GM12874 (cell line): ENCODE measurements at regions not wholly inside any gene's neighbourhood (a gene's known extent, or its start where the extent isn't known, plus 50 kb on each side); places are given as distances from the start of the nearest gene placed in this dataset.

Experiments
- CTCF ChIP-seq: IDR thresholded peaks from 2 replicates; pipeline ENCODE4 v1.5.1; 2011; ENCODE audit warnings: low read depth, mild to moderate bottlenecking, control low read depth, low read length, moderate library complexity; ENCODE audit not compliant: insufficient read depth

GRCh38 chr5:171509467-171509866, 90.0 kb downstream of the FGF18 start:
- TF ChIP-seq CTCF = no peak

- no peak for TF ChIP-seq CTCF
Measured at GRCh38 chr5:171512397-171512796, 93.0 kb downstream of the FGF18 start.

- TF ChIP-seq CTCF = no peak
Measured at GRCh38 chr5:171513591-171513990, 94.1 kb downstream of the FGF18 start.

- no peak for TF ChIP-seq CTCF
Measured at GRCh38 chr5:171518916-171519315, 99.5 kb downstream of the FGF18 start.

- no peak for TF ChIP-seq CTCF
Measured at GRCh38 chr5:171520300-171521174, 101.1 kb downstream of the FGF18 start.

- no peak for TF ChIP-seq CTCF
Measured at GRCh38 chr5:171521219-171521633, 101.8 kb downstream of the FGF18 start.

GRCh38 chr5:171521679-171522078, 102.2 kb downstream of the FGF18 start:
- TF ChIP-seq CTCF = no peak
